B cell (primary cell): ENCODE measurements at regions not wholly inside any gene's neighbourhood (a gene's known extent, or its start where the extent isn't known, plus 50 kb on each side); places are given as distances from the start of the nearest gene placed in this dataset.

Experiments used
- ATAC-seq: fragments of 200-7000 bp; cut with Tn5 transposase; one replicate; pipeline ENCODE4 v1.10.0; 2021; ENCODE audit warnings: low read depth, mild to moderate bottlenecking, moderate number of reproducible peaks, moderate library complexity
- CTCF ChIA-PET: fragments of 350-600 bp; sonication (Branson Sonifier 250); formaldehyde crosslinking; loops from one replicate; lab custom pipeline; 2021; ENCODE audit warnings: antibody characterized with exemption, inconsistent platforms; lab: Charles Lee
- POLR2A ChIA-PET: fragments of 350-600 bp; sonication (Branson Sonifier 250); formaldehyde crosslinking; loops from one replicate; lab custom pipeline; 2021; ENCODE audit warnings: antibody characterized with exemption; lab: Charles Lee
- DNase-seq: peaks from one replicate; pipeline ENCODE4 v3.0.0; 2013
- H2AFZ ChIP-seq: 2 replicates; pipeline ENCODE4 v1.6.1; 2012; ENCODE audit warnings: mild to moderate bottlenecking, low read depth, low read length; ENCODE audit not compliant: insufficient read depth, poor library complexity, severe bottlenecking
- H3K27ac ChIP-seq, 2 donors: 1 replicate in 1 of 2; 2 replicates in 1 of 2; pipeline ENCODE4 v1.5.1; 2012 to 2013; ENCODE audit warnings: low read length in 2 of 2, mild to moderate bottlenecking in 2 of 2, moderate library complexity in 1 of 2
- H3K27me3 ChIP-seq, 4 experiments: fragments of 200-600 bp in 1 of 4; sonication (generic) in 1 of 4; replicated peaks in 1 of 4; 1 replicate in 2 of 4; 2 replicates in 2 of 4; pipeline versions ENCODE4 v1.6.1 to v1.7.0; 2013 to 2016; ENCODE audit warnings: low read length in 3 of 4, mild to moderate bottlenecking in 2 of 4, mixed read lengths in 1 of 4, moderate library complexity in 1 of 4; ENCODE audit not compliant: insufficient read depth in 4 of 4, control insufficient read depth in 3 of 4; ENCODE audit errors: control extremely low read depth in 1 of 4
- H3K36me3 ChIP-seq, 2 experiments: replicated peaks in 1 of 2; 1 replicate in 1 of 2; 2 replicates in 1 of 2; pipeline versions ENCODE4 v1.6.1 to v1.7.1; 2013; ENCODE audit warnings: low read length in 1 of 2; ENCODE audit not compliant: insufficient read depth in 2 of 2, control insufficient read depth in 1 of 2; ENCODE audit errors: control extremely low read depth in 1 of 2, extremely low read depth in 1 of 2
- H3K4me1 ChIP-seq, 2 donors: fragments of 200-600 bp in 1 of 2; sonication (generic) in 1 of 2; 1 replicate in 1 of 2; 2 replicates in 1 of 2; pipeline versions ENCODE4 v1.5.1 to v1.6.1; 2013 to 2017; ENCODE audit warnings: low read length in 2 of 2; ENCODE audit not compliant: control insufficient read depth in 2 of 2, insufficient read depth in 2 of 2
- H3K4me2 ChIP-seq: replicated peaks from 2 replicates; pipeline ENCODE3; 2012; ENCODE audit warnings: mild to moderate bottlenecking, low read depth, low read length; ENCODE audit not compliant: poor library complexity, severe bottlenecking
- H3K4me3 ChIP-seq, 5 experiments: fragments of 200-600 bp in 1 of 5; sonication (generic) in 1 of 5; 1 replicate in 3 of 5; 2 replicates in 2 of 5; pipeline versions ENCODE4 v1.5.1 to v1.7.0; 2011 to 2016; ENCODE audit warnings: low read length in 4 of 5, mild to moderate bottlenecking in 4 of 5, low read depth in 2 of 5, control low read depth in 1 of 5, moderate library complexity in 1 of 5; ENCODE audit not compliant: insufficient read depth in 1 of 5; ENCODE audit errors: control extremely low read depth in 1 of 5, extremely low read depth in 1 of 5
- H3K79me2 ChIP-seq: fragments of 200-600 bp; sonication (generic); one replicate; pipeline ENCODE4 v1.6.0; 2016; ENCODE audit warnings: low read length; ENCODE audit not compliant: control insufficient read depth, insufficient read depth
- H3K9ac ChIP-seq: fragments of 200-600 bp; sonication (generic); 2 replicates; pipeline ENCODE4 v1.6.1; 2017; ENCODE audit warnings: mild to moderate bottlenecking, low read length, moderate library complexity
- H3K9me3 ChIP-seq, 3 donors: one replicate each; pipeline versions ENCODE4 v1.6.1 to v1.7.1; 2013; ENCODE audit warnings: low read length in 2 of 3; ENCODE audit not compliant: control insufficient read depth in 2 of 3, insufficient read depth in 1 of 3; ENCODE audit errors: control extremely low read depth in 1 of 3
- H4K20me1 ChIP-seq: 2 replicates; pipeline ENCODE4 v1.6.0; 2012; ENCODE audit warnings: mild to moderate bottlenecking, low read length; ENCODE audit not compliant: insufficient read depth, control insufficient read depth, poor library complexity, severe bottlenecking
- H3K27ac Mint-ChIP-seq: one replicate; pipeline ENCODE4 v1.8.0; 2021; ENCODE audit warnings: mixed read lengths
- H3K27me3 Mint-ChIP-seq: one replicate; pipeline ENCODE4 v1.8.0; 2021; ENCODE audit warnings: mixed read lengths
- H3K4me1 Mint-ChIP-seq: one replicate; pipeline ENCODE4 v1.8.0; 2021; ENCODE audit warnings: mixed read lengths
- H3K4me3 Mint-ChIP-seq: one replicate; pipeline ENCODE4 v1.8.0; 2021; ENCODE audit warnings: mixed read lengths
- H3K9me3 Mint-ChIP-seq: one replicate; pipeline ENCODE4 v1.8.0; 2022; ENCODE audit warnings: mixed read lengths; ENCODE audit not compliant: insufficient read depth
- EZH2 ChIP-seq: IDR thresholded peaks from 2 replicates; pipeline ENCODE4 v1.6.1; 2012; ENCODE audit warnings: borderline replicate concordance, low read depth, mild to moderate bottlenecking, moderate library complexity, low read length; ENCODE audit not compliant: insufficient read depth, poor library complexity, severe bottlenecking
- WGBS: methylation state at CpG from one replicate; pipeline ENCODE4 v1.1.5; 2013; ENCODE audit warnings: missing lambda C conversion rate; ENCODE audit not compliant: insufficient coverage; 5-methylcytosine and 5-hydroxymethylcytosine counted together
- intact Hi-C: fragments of 100-400 bp; cut with micrococcal nuclease; formaldehyde crosslinking; loops from one replicate; pipeline ENCODE4 v1.10.0; 2022
- TF ChIP-seq, protein P1 (sequence below): fragments of 200-600 bp; IDR thresholded peaks from one replicate; pipeline ENCODE4 v1.8.0; 2022; ENCODE audit warnings: antibody characterized with exemption, mild to moderate bottlenecking

DNA sequence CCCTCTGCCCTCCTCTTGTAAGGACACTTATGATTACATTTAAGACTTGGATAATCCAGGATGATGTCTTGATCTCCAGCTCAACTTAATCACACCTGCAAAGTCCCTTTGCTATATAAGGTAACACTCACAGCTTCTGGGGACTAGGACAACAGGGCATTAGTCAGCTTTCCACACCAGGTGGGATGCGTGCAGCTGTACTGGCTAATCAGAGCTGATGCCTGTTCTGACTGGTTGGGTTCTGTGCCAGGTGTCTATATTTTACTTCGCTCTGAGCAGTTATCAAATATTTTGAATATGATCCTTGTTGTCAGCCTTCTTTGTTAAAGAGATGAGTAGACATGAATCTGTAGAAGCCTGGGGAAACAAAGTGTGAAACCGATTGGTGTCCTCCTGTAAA lies 115.5 kb upstream of the ATP8B1 start:
- Histone ChIP-seq H3K9me3 (no peaks in the 10 kb centered on the region), H3K4me2 (no peak overlapping the region), H3K27me3 (no peaks in the 10 kb centered on the region), H3K9ac (no peak overlapping the region), H4K20me1 (no peaks in the 10 kb centered on the region), H3K4me3 (no peak overlapping the region), H2AFZ (no peak overlapping the region), H3K27ac (no peak overlapping the region), H3K36me3 (no peaks in the 10 kb centered on the region), H3K79me2 (no peaks in the 10 kb centered on the region), H3K4me1 (peaks cover 5 to 7% of the 10 kb centered on the region in 2 donors)
- WGBS, result 97% methylated on average over 3 of the region's 3 CpGs
- ChIA-PET CTCF (no interaction called here), POLR2A (no interaction called here)
- no peak overlapping the region for H3K4me3 Mint-ChIP-seq
- intact Hi-C loops, result no loop called here
- H3K27ac Mint-ChIP-seq, result no peak overlapping the region
- ATAC-seq (no peak), DNase-seq (no peak)
- peaks cover 10% of the 10 kb centered on the region for H3K4me1 Mint-ChIP-seq
- TF ChIP-seq, protein P1, sequence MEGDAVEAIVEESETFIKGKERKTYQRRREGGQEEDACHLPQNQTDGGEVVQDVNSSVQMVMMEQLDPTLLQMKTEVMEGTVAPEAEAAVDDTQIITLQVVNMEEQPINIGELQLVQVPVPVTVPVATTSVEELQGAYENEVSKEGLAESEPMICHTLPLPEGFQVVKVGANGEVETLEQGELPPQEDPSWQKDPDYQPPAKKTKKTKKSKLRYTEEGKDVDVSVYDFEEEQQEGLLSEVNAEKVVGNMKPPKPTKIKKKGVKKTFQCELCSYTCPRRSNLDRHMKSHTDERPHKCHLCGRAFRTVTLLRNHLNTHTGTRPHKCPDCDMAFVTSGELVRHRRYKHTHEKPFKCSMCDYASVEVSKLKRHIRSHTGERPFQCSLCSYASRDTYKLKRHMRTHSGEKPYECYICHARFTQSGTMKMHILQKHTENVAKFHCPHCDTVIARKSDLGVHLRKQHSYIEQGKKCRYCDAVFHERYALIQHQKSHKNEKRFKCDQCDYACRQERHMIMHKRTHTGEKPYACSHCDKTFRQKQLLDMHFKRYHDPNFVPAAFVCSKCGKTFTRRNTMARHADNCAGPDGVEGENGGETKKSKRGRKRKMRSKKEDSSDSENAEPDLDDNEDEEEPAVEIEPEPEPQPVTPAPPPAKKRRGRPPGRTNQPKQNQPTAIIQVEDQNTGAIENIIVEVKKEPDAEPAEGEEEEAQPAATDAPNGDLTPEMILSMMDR, result no peak
- TF ChIP-seq EZH2, result no peak
- peaks cover 2% of the 10 kb centered on the region for H3K9me3 Mint-ChIP-seq
- no peaks in the 10 kb centered on the region for H3K27me3 Mint-ChIP-seq

DNA sequence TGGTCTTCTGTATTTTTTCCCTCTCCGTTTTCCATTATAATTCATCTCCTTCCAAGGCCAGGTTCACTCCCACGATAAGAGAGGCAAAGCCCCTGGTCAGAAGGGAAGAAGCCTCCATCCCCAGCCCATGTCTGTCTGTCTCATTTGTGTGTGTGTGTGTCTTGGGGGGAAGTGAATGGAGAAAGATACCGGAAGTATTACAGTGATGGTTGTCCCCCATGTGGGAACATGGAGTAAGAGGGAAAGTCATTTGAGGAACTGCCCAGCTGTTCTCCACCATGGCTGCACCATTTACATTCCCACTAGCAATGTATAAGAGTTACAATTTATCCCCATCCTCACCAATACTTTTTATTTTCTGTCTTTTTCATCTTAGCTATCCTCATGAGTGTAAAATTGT lies 113.6 kb upstream of the ATP8B1 start:
- H3K9me3 Mint-ChIP-seq, result peaks cover 2% of the 10 kb centered on the region
- Histone ChIP-seq H3K79me2 (no peaks in the 10 kb centered on the region), H4K20me1 (no peaks in the 10 kb centered on the region), H3K4me3 (no peak overlapping the region), H3K4me2 (no peak overlapping the region), H3K27me3 (no peaks in the 10 kb centered on the region), H3K36me3 (no peaks in the 10 kb centered on the region), H3K9ac (no peak overlapping the region), H3K27ac (no peak overlapping the region), H2AFZ (peak overlapping the region; percentile 39), H3K9me3 (no peaks in the 10 kb centered on the region), H3K4me1 (peaks cover 5 to 7% of the 10 kb centered on the region in 2 donors)
- intact Hi-C loops, result no loop called here
- no peak overlapping the region for H3K27ac Mint-ChIP-seq
- no peak for DNase-seq
- H3K4me3 Mint-ChIP-seq, result no peak overlapping the region
- H3K4me1 Mint-ChIP-seq, result peaks cover 10% of the 10 kb centered on the region
- H3K27me3 Mint-ChIP-seq, result no peaks in the 10 kb centered on the region
- WGBS, result no CpG with 5 or more reads among the region's 3 CpGs
- ChIA-PET CTCF (no interaction called here), POLR2A (no interaction called here)
- TF ChIP-seq, protein P1, result no peak
- no peak for TF ChIP-seq EZH2
- no peak for ATAC-seq
